ENCODE measurements at regions not wholly inside any gene's neighbourhood (a gene's known extent, or its start where the extent isn't known, plus 50 kb on each side); places are given as distances from the start of the nearest gene placed in this dataset.

- no peak overlapping the region for H3K27ac ChIP-seq
- in situ Hi-C loops (cut with HindIII; ENCODE audit: low pct_ligation_motif_present, low sequenced_read_pairs): no loop called here
- TF ChIP-seq CTCF (IDR thresholded peaks at IDR 0.05; ENCODE audit: low read depth, low read length, missing control alignments): no peak
- no peaks in the 10 kb centered on the region for H3K27me3 ChIP-seq (replicated peaks)
- H3K4me3 ChIP-seq (ENCODE audit: low read depth, low read length): no peak overlapping the region
- no peaks in the 10 kb centered on the region for H3K36me3 ChIP-seq (replicated peaks)
- DNase-seq: no peak
These were observed 471.3 kb downstream of the DHX35 start for GRCh38 chr20:39433466-39433865.

- H3K27me3 ChIP-seq (replicated peaks): no peaks in the 10 kb centered on the region
- H3K27ac ChIP-seq: no peak overlapping the region
- no peak overlapping the region for H3K4me3 ChIP-seq (ENCODE audit: low read depth, low read length)
- DNase-seq: no peak
- in situ Hi-C loops (cut with HindIII; ENCODE audit: low pct_ligation_motif_present, low sequenced_read_pairs): no loop called here
- H3K36me3 ChIP-seq (replicated peaks): no peaks in the 10 kb centered on the region
- TF ChIP-seq CTCF (IDR thresholded peaks at IDR 0.05; ENCODE audit: low read depth, low read length, missing control alignments): no peak
These were observed 469.1 kb downstream of the DHX35 start for GRCh38 chr20:39431091-39431880.

- Histone ChIP-seq H3K27me3 (replicated peaks) (no peaks in the 10 kb centered on the region), H3K36me3 (replicated peaks) (no peaks in the 10 kb centered on the region), H3K27ac (no peak overlapping the region), H3K4me3 (ENCODE audit: low read depth, low read length) (no peak overlapping the region)
- no peak for DNase-seq
- no peak for TF ChIP-seq CTCF (IDR thresholded peaks at IDR 0.05; ENCODE audit: low read depth, low read length, missing control alignments)
- in situ Hi-C loops (cut with HindIII; ENCODE audit: low pct_ligation_motif_present, low sequenced_read_pairs): no loop called here
These were observed 467.6 kb downstream of the DHX35 start for GRCh38 chr20:39429726-39430125.

GRCh38 chr20:39424962-39425678, 463.0 kb downstream of the DHX35 start:
- DNase-seq: no peak
- Histone ChIP-seq H3K36me3 (replicated peaks) (no peaks in the 10 kb centered on the region), H3K27me3 (replicated peaks) (no peaks in the 10 kb centered on the region), H3K4me3 (ENCODE audit: low read depth, low read length) (no peak overlapping the region), H3K27ac (no peak overlapping the region)
- TF ChIP-seq CTCF (IDR thresholded peaks at IDR 0.05; ENCODE audit: low read depth, low read length, missing control alignments): no peak
- in situ Hi-C loops (cut with HindIII; ENCODE audit: low pct_ligation_motif_present, low sequenced_read_pairs): no loop called here

GRCh38 chr20:39421571-39422105, 459.5 kb downstream of the DHX35 start:
- in situ Hi-C loops (cut with HindIII; ENCODE audit: low pct_ligation_motif_present, low sequenced_read_pairs): no loop called here
- Histone ChIP-seq H3K4me3 (ENCODE audit: low read depth, low read length) (no peak overlapping the region), H3K36me3 (replicated peaks) (no peaks in the 10 kb centered on the region), H3K27ac (no peak overlapping the region), H3K27me3 (replicated peaks) (no peaks in the 10 kb centered on the region)
- TF ChIP-seq CTCF (IDR thresholded peaks at IDR 0.05; ENCODE audit: low read depth, low read length, missing control alignments): no peak
- DNase-seq: no peak
